HG03196 (cell line): ENCODE measurements at regions not wholly inside any gene's neighbourhood (a gene's known extent, or its start where the extent isn't known, plus 50 kb on each side); places are given as distances from the start of the nearest gene placed in this dataset.
"Not testable (repeated sequence)": the region's sequence is repeated elsewhere in the genome, so short reads cannot be mapped to it uniquely, and the experiment has no call there.

ENCODE experiments used
- ATAC-seq: cut with Tn5 transposase; IDR thresholded peaks from one replicate; pipeline ENCODE4 v1.9.1; 2021; ENCODE audit not compliant: unreplicated experiment

GRCh38 chr5:158039911-158040347 is 181.0 kb upstream of the CLINT1 start:
- ATAC-seq, result peak; percentile 84

- ATAC-seq, result peak; percentile 38
Measured at GRCh38 chr5:158039441-158039840, 180.5 kb upstream of the CLINT1 start.

GRCh38 chr5:158036983-158037595 is 178.1 kb upstream of the CLINT1 start:
- ATAC-seq, result not testable (repeated sequence)

- ATAC-seq, result not testable (repeated sequence)
Measured at GRCh38 chr5:158034586-158034985, 175.6 kb upstream of the CLINT1 start.

- ATAC-seq, result no peak
Measured at GRCh38 chr5:158033724-158034123, 174.8 kb upstream of the CLINT1 start.

- no peak for ATAC-seq
Measured at GRCh38 chr5:158033076-158033475, 174.1 kb upstream of the CLINT1 start.

GRCh38 chr5:158032246-158032645 is 173.3 kb upstream of the CLINT1 start:
- ATAC-seq, result no peak

GRCh38 chr5:158027806-158028775 is 169.1 kb upstream of the CLINT1 start:
- ATAC-seq, result no peak

GRCh38 chr5:158026304-158027031 is 167.5 kb upstream of the CLINT1 start:
- ATAC-seq, result no peak

GRCh38 chr5:158023266-158023665 is 164.3 kb upstream of the CLINT1 start:
- no peak for ATAC-seq

GRCh38 chr5:158022837-158023236 is 163.9 kb upstream of the CLINT1 start:
- ATAC-seq, result no peak

- no peak for ATAC-seq
Measured at GRCh38 chr5:158022393-158022792, 163.4 kb upstream of the CLINT1 start.

GRCh38 chr5:158020555-158021418 is 161.8 kb upstream of the CLINT1 start:
- ATAC-seq, result no peak

GRCh38 chr5:158017469-158017868 is 158.5 kb upstream of the CLINT1 start:
- ATAC-seq, result no peak

- no peak for ATAC-seq
Measured at GRCh38 chr5:158014372-158014771, 155.4 kb upstream of the CLINT1 start.

GRCh38 chr5:158013939-158014338 is 155.0 kb upstream of the CLINT1 start:
- ATAC-seq, result no peak

- ATAC-seq, result no peak
Measured at GRCh38 chr5:158013303-158013702, 154.4 kb upstream of the CLINT1 start.

GRCh38 chr5:158011422-158011821 is 152.5 kb upstream of the CLINT1 start:
- no peak for ATAC-seq

GRCh38 chr5:158010831-158011230 is 151.9 kb upstream of the CLINT1 start:
- no peak for ATAC-seq

- no peak for ATAC-seq
Measured at GRCh38 chr5:158007336-158007735, 148.4 kb upstream of the CLINT1 start.

GRCh38 chr5:157999696-158000095 is 140.8 kb upstream of the CLINT1 start:
- no peak for ATAC-seq
